ENCODE measurements at regions not wholly inside any gene's neighbourhood (a gene's known extent, or its start where the extent isn't known, plus 50 kb on each side); places are given as distances from the start of the nearest gene placed in this dataset.

DNA sequence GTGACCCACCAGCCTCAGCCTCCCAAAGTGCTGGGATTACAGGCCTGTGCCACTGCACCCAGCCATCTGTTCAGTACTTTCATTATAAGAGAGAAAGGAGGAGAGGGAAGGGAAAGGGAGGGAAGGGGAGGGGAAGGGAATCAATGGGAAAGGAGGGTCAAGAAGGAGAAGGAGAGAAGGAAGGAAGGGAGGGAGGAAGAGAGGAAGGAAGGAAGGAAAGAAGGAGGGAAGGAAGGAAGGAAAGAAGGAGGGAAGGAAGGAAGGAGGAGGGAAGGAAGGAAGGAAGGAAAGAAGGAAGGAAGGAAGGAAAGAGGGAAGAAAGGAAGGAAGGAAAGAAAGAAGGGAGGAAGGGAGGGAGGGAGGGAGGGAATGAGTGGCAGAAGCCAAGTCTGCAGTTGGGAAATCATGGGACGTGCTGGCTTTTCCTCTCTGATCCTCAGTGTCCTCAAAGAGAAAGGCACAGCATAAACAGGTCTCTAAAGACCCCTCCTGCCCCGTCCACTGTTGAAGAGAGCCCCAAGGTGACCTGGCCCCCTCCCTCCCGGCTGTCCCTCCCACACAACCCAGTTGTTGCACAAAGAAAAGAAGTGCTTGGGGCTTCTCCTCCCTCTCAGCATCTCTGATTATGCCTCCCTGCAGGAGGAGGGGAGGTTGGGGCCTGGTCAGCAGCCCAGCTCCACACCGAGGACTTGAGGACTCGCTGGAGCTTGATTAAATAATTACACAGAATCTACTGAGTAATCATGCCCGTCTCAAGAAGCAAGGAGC is 69.1 kb upstream of the TOP1 start:
- no peak for DNase-seq (ENCODE audit: low read depth)

DNA sequence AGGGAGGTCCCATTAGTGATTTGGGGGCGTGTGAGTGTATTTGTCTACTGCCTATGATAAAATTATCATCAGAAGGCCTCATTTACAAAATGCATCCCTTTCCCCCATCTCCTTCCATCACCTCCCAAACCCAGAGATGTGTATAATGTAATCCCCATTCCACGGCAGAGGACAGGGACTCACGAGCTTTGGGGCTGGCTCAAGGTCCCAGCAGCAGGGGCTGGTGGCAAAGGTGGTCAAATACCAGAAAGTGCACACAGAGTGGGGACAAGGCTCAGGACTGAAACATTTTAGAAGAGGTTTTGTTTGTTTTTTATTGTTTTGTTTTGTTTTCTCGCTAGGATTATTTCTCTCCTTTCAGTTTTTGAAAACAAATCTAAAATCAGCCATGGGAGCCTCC is 68.5 kb upstream of the TOP1 start:
- DNase-seq (ENCODE audit: low read depth), result no peak

DNA sequence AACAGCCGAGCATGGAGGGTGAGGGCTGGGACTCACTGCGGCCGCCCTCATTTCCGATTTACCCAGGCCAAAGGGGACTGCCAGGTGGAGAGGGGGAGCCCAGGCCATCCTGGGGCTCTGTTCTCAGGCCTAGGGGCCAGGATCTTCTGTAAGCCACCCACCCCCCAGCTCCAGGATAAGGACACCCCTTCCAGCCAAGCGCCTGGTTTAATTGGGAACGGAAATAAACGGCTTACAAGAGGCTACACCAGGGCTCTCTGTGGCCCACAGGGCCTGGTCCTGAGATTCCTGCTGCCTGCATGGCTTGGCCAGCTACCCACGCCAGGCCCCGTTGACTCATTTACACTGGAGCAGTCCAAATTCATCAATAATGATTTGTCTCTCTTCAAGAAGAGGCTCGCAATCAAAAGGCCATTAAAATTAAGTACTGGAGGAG is 68.1 kb upstream of the TOP1 start:
- DNase-seq (ENCODE audit: low read depth), result no peak

DNA sequence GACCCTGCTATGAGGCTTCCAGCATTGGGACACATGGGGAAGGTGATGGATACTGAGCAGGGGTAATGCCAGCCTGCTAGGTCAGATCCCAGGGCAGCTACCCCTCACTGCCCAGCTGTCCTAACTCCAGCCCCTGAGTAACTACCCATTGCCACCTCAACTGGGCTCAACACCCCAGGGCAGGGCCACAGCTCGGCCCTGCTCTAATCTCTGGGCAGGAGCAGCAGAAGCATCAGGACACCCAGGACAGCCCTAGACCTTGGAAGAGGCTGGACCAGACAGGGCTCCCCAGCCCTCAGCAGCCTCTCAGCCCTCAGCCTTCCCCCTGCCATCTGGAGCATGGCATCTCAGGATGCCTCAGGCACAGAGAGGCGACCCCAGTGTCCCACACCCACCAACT is 67.4 kb upstream of the TOP1 start:
- DNase-seq (ENCODE audit: low read depth), result no peak

DNA sequence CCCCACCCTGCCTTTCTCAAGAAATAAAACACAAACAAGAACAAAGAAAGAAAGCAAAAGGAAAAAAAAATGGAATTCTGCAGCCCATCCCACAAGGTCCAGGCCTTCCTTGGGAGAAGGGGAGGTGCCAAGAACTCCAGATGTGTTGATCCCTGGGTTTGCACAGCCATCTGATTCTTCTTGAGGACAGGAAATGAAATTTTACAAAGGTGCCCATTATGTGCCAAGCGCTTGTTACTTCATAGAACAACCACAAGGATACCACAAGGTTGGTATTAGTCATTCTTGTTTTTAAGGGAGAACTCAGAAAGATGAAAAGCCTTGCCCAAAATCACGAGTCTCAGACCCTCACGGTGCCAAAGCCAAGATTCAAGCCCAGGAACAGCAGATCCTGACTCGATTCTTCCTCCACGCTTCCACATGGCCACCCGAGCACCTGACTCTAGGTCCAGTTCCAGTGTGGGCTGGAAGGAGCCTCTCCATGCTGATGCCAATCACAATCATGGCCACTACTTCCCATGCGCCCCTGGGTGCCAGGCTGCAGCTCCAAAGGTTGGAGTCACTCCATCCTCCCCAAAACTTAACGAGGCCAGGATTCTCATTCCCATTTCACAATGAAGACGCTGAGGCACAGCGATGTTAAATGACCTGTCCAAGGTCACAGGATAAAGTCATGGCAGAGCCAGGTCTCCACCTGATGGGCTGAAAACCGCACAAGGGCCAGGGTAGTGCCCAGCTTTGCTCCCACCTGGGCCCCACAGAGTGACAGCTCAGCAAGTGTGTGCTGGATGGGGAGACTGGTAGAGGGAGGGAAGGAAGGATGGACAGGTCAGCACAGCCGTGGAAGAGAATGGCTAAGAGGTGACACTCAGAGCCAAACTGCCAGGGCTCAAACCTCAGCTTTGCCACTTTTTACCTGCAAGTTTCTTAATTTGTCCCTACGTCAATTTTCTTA is 66.7 kb upstream of the TOP1 start:
- DNase-seq (ENCODE audit: low read depth), result no peak

DNA sequence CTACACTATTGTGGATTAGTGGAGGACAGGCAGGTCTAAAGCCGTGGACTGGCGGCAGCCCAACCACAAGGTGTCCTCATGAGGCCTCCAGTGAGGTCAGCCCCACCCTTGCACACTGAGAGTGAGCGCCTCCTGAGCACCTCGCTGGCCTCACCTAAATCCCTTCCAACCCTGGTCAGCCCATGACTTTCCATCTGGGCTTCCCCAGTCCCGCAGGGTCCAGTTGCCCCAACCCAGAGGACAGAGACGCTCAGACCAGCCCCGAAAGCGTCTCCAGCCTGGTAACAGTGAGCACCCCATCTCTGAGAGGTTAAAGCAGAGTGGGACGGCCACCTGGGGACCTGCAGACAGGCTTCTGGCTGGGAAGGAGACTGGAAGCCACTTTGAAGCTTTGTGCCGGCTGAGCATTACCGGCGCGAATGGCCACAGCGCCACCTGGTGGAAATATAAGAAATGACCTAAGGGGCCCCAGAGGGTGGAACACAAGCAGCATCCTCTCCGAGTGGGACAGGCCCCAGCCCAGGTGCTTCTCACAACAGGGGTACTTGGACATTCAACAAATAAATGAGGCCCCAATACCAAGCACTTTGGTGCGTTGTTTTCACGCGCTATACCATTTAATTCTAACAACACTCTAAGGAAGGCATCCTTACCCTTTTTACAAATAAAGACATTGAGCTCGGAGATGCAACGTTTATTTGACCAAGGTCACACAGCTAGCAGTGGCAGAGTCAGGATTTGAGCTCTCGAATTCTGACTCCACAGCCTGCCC is 65.7 kb upstream of the TOP1 start:
- peak; percentile 38 for DNase-seq (ENCODE audit: low read depth)

DNA sequence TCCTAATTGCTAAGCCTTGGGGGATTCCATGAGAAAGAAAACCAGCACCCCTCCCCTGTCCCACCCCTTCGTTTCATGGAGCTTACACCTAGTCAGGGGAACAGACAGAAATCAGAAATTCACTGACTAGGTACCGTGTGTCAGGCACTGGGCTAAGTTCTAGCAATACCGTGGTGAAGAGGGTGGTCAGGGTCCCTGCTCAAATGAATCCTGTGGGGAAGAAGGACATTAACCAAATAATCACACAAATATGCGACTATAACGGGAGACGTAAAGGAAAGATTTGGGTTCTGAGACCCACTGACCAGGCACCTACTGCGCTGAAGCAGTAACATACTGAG is 65.1 kb upstream of the TOP1 start:
- DNase-seq (ENCODE audit: low read depth), result no peak

DNA sequence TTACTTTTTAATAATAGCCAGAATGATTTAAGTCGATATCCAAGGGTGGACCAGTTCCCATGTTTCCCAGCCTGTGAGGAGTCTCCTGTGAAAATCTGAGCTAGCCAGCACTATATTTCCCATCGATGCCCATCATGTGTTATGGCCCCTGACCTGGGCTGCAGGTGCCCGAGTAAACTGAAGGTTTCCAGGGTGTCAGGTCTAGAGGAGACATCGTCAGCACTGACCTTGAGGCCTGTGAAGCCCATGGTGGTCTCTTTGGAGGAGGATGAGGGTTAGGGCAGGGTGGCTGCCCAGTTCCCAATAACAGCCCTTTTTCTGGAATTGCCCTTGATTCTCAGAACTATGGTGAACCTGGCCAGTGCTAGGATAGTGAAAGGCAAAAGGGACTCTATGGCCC is 63.0 kb upstream of the TOP1 start:
- DNase-seq (ENCODE audit: low read depth), result no peak

DNA sequence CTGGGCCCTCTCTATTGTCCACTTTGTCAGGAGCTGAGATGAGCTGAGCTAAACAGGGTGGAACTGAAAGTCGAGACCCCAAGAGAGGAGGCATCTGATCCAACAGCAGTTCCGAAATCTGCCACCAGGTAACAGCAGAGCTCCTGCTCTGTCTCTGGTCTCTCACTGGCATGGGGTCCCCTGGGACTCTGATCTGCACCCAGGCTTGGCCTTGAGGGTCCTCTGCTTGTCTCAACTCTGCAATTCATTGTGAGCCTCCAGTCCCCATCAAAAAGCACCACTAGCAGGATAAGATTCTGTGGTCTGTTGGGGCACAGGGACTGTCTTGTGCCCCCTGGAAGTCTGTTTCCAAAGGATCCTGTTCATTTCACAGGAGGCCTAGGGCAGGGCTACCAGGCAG is 62.5 kb upstream of the TOP1 start:
- DNase-seq (ENCODE audit: low read depth), result no peak

DNA sequence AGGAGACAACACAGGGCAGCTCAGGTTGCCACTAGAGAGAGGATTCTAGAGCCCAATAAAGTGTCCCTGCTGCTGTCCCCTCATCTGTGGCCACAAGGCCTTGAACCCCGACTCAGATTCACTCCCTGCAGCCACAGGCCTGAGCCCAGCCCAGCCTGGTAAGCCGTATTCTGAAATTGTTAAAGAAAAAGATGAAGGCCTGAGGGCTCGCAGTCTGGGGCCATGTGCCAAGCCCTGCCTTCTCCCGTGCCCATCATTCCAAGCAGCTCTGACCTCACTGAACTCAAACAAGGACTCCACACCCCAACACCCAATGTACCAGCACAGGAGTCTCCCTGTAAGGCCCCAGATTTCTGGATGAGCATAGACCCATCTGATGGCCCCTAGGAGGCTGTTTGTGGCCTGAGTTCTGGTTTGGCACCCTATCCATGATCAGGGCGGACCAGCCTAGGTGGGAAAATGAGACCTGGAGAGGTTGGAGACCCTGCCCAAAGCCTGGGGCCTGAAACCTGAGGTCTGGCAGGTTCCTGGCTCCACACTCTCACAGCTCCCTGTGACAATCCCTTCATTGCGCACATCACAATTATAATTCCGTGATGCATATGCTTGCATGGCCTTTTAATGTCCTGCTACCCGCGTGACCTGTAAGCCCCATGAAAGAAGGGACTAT is 62.0 kb upstream of the TOP1 start:
- DNase-seq (ENCODE audit: low read depth), result no peak

DNA sequence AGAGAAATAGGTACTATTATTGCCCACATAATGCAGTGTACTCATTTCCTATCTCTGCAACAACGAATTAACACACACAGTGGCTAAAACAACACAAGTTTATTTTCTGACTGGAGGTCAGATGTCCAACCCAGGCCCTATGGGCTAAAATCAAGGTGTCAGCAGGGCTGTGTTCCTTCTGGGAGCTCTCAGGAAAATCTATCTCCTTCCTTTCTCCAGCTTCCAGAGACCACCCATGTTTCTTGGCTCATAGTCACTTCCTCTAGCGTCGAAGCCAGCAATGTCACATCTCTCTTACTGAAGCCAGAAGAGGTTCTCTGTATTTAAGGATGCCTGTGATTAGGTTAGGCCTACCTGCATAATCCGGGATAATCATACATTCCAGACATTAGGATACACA is 60.9 kb upstream of the TOP1 start:
- no peak for DNase-seq (ENCODE audit: low read depth)

DNA sequence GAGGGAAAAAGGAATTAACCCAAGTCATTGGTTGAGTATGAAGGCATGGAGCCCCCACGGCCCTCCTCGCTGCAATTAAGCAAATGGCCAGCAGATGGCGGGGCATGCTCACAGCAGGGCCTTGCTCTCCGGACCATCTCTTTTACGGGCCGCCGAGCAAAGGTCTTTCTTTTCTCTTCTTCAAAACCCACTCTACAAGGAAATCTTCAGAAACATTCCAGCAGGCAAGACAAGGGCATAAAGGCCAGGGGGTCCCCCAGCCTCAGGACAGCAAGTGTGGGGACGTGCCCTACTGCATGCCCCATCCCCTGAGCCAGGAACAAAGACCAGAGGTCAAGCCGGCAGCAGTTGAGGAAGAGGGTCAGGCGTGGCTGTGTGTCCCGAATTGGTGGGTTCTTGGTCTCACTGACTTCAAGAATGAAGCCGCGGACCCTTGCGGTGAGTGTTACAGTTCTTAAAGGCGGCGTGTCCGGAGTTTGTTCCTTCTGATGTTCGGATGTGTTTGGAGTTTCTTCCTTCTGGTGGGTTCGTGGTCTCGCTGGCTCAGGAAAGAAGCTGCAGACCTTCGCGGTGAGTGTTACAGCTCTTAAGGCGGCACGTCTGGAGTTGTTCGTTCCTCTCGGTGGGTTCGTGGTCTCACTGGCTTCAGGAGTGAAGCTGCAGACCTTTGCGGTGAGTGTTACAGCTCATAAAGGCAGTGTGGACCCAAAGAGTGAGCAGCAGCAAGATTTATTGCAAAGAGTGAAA is 59.6 kb upstream of the TOP1 start:
- DNase-seq (ENCODE audit: low read depth), result peak; percentile 49

DNA sequence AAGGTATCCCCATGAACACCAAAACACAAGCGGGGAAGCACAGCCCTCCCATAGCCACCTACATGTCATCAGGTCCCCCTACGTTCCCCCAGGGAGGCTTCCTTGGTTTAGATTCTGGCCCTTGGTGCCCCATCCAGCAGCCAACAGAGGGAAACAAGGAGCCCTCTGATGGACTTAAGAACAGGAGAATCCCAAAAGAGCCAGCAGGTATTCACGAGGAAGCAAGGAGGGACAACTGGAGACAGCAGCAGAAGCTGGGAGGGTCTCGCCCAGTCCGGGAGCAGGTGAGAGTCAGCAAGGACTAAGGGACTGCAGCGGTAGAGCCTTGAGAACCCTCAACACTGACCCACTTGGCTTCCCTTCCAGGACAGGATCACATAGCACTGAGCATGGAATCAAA is 58.4 kb upstream of the TOP1 start:
- no peak for DNase-seq (ENCODE audit: low read depth)

DNA sequence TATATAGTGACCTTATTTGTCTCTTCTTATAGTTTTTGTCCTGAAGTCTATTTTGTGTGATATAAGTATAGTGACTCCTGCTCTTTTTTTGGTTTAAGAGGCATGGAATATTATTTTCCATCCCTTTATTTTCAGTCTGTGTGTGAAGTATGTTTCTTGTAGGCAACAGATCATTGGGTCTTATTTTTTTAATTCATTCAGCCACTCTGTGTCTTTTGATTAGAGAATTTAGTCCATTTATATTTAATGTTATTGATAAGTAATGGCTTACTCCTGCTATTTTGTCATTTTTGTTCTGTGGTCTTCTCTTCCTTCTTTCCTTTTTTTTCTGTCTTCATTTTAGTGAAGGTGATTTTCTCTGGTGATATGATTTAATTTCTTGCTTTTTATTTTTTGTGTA is 51.4 kb upstream of the TOP1 start:
- DNase-seq (ENCODE audit: low read depth), result no peak

DNA sequence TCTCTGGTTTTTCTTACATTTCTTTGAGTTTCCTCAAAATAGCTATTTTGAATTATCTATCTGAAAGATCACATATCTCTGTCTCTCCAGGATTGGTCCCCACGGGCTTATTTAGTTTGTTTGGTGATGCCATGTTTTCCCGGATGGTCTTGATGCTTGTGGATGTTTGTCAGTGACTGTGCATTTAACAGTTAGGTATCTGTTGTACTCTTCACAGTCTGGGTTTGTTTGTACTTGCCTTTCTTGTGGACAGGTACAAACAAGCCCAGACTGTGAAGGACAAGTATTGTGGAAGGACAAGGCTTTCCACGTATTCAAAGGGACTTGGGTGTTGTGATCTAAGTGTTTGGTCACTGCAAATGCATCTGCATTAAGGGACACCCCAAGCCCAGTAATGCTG is 49.9 kb upstream of the TOP1 start:
- DNase-seq (ENCODE audit: low read depth), result no peak

Measured in T-helper 22 cell (primary cell).